HCT116 (cell line): ENCODE measurements at regions not wholly inside any gene's neighbourhood (a gene's known extent, or its start where the extent isn't known, plus 50 kb on each side); places are given as distances from the start of the nearest gene placed in this dataset.

Experiments
- ATAC-seq: fragments of 200-7000 bp; cut with Tn5 transposase; 2 replicates; pipeline ENCODE4 v1.9.1; 2020; ENCODE audit warnings: mild to moderate bottlenecking, moderate library complexity
- BruUV-seq: library from RNA; stranded (reverse); fragments of 400-500 nt; replicated peaks from 2 replicates; lab custom pipeline; 2021; lab: Mats Ljungman, UMichigan
- CTCF ChIA-PET: fragments of 300-600 bp; sonication (Branson Sonifier 250); formaldehyde crosslinking; loops from one replicate; lab custom pipeline; 2021; ENCODE audit warnings: antibody characterized with exemption; lab: Charles Lee
- POLR2A ChIA-PET: fragments of 300-600, 350-600 bp; sonication (Branson Sonifier 250); formaldehyde crosslinking; loops from one replicate; lab custom pipeline; 2021; ENCODE audit warnings: antibody characterized with exemption; lab: Charles Lee
- RAD21 ChIA-PET, 2 experiments: fragments of 300-600 bp; sonication (Branson Sonifier 250); formaldehyde crosslinking; loops; one replicate each; lab custom pipeline; 2023; ENCODE audit warnings: low total read pairs in 2 of 2; ENCODE audit not compliant: uncharacterized antibody in 2 of 2, unreplicated experiment in 2 of 2, low non-redundant PET in 1 of 2; lab: Charles Lee
- DNase-seq: peaks from one replicate; pipeline ENCODE4 v3.0.0-alpha.2; 2010; ENCODE audit warnings: low read depth, low spot score
- H2AFZ ChIP-seq: fragments of 200-600 bp; shearing (Covaris generic), sonication (generic); 2 replicates; pipeline ENCODE4 v1.6.1; 2017; ENCODE audit warnings: low read depth, mixed run types, mixed read lengths, antibody characterized with exemption, low read length; ENCODE audit not compliant: poor library complexity, severe bottlenecking
- H3K27ac ChIP-seq: 2 replicates; pipeline ENCODE4 v1.5.1; 2012; ENCODE audit warnings: low read depth, low read length
- H3K27me3 ChIP-seq: fragments of 200-600 bp; sonication (generic); 2 replicates; pipeline ENCODE4 v1.6.1; 2016; ENCODE audit warnings: mixed run types, low read length, mixed read lengths; ENCODE audit not compliant: insufficient read depth
- H3K36me3 ChIP-seq, 2 experiments: fragments of 200-500 bp in 1 of 2; fragments of 200-600 bp in 1 of 2; sonication (Bioruptor generic) in 1 of 2; sonication (generic) in 1 of 2; 2 replicates each; pipeline versions ENCODE4 v1.5.1 to v1.6.1; 2014 to 2016; ENCODE audit warnings: low read length in 2 of 2, inconsistent platforms in 1 of 2, mixed read lengths in 1 of 2, mixed run types in 1 of 2; ENCODE audit not compliant: insufficient read depth in 2 of 2, control insufficient read depth in 1 of 2
- H3K4me1 ChIP-seq, 2 experiments: fragments of 200-600 bp in 1 of 2; sonication (generic) in 1 of 2; 2 replicates each; pipeline versions ENCODE4 v1.5.1 to v1.6.1; 2012 to 2017; ENCODE audit warnings: low read length in 2 of 2, inconsistent platforms in 1 of 2, mild to moderate bottlenecking in 1 of 2, mixed read lengths in 1 of 2, mixed run types in 1 of 2, moderate library complexity in 1 of 2; ENCODE audit not compliant: insufficient read depth in 2 of 2, control insufficient read depth in 1 of 2
- H3K4me2 ChIP-seq: fragments of 200-600 bp; sonication (generic); 2 replicates; pipeline ENCODE4 v1.6.1; 2017; ENCODE audit warnings: mixed run types, low read length, mixed read lengths
- H3K4me3 ChIP-seq, 2 experiments: fragments of 200-600 bp in 1 of 2; sonication (generic) in 1 of 2; replicated peaks in 1 of 2; 2 replicates each; pipeline ENCODE4 v1.5.1; 2011 to 2016; ENCODE audit warnings: low read length in 2 of 2, control low read depth in 1 of 2, low read depth in 1 of 2, mild to moderate bottlenecking in 1 of 2, mixed read lengths in 1 of 2, mixed run types in 1 of 2
- H3K79me2 ChIP-seq: fragments of 200-600 bp; sonication (generic); 2 replicates; pipeline ENCODE4 v1.6.1; 2017; ENCODE audit warnings: mild to moderate bottlenecking, mixed run types, low read length, moderate library complexity, mixed read lengths; ENCODE audit not compliant: insufficient read depth
- H3K9ac ChIP-seq: fragments of 200-600 bp; sonication (generic); 2 replicates; pipeline ENCODE4 v1.6.1; 2016; ENCODE audit warnings: low read length, mixed read lengths
- H3K9me2 ChIP-seq: fragments of 200-600 bp; sonication (generic), shearing (Covaris generic); 2 replicates; pipeline ENCODE4 v1.6.1; 2017; ENCODE audit warnings: mixed run types, mild to moderate bottlenecking, moderate library complexity; ENCODE audit not compliant: insufficient read depth
- H3K9me3 ChIP-seq, 2 experiments: fragments of 200-500 bp in 1 of 2; fragments of 200-600 bp in 1 of 2; sonication (Bioruptor generic) in 1 of 2; sonication (generic) in 1 of 2; 2 replicates each; pipeline ENCODE4 v1.6.1; 2014 to 2017; ENCODE audit warnings: low read length in 2 of 2, mixed read lengths in 2 of 2, inconsistent platforms in 1 of 2, low read depth in 1 of 2, mild to moderate bottlenecking in 1 of 2, mixed run types in 1 of 2, moderate library complexity in 1 of 2; ENCODE audit not compliant: control insufficient read depth in 1 of 2, insufficient read depth in 1 of 2
- H4K20me1 ChIP-seq: fragments of 200-600 bp; sonication (generic), shearing (Covaris generic); 2 replicates; pipeline ENCODE4 v1.6.1; 2017; ENCODE audit warnings: mixed run types, mild to moderate bottlenecking, moderate library complexity; ENCODE audit not compliant: insufficient read depth
- CBX3 ChIP-seq: IDR thresholded peaks from 2 replicates; pipeline ENCODE4 v1.6.1; 2012; ENCODE audit warnings: low read depth
- CEBPB ChIP-seq: IDR thresholded peaks from 2 replicates; pipeline ENCODE4 v1.6.1; 2012; ENCODE audit warnings: low read depth
- EGR1 ChIP-seq: IDR thresholded peaks from 2 replicates; pipeline ENCODE4 v1.6.1; 2012; ENCODE audit warnings: low read depth
- FOSL1 ChIP-seq: IDR thresholded peaks from 2 replicates; pipeline ENCODE4 v1.6.1; 2012; ENCODE audit warnings: low read depth
- JUND ChIP-seq: IDR thresholded peaks from 2 replicates; pipeline ENCODE4 v1.6.1; 2012
- POLR2A ChIP-seq: IDR thresholded peaks from 2 replicates; pipeline ENCODE4 v1.7.0; 2011; ENCODE audit warnings: borderline replicate concordance; ENCODE audit not compliant: insufficient read depth, insufficient read length; ENCODE audit errors: extremely low read depth
- POLR2AphosphoS5 ChIP-seq: IDR thresholded peaks from 2 replicates; pipeline ENCODE4 v1.6.1; 2011; ENCODE audit warnings: mild to moderate bottlenecking, low read depth, low read length, moderate library complexity
- RAD21 ChIP-seq: IDR thresholded peaks from 2 replicates; pipeline ENCODE4 v1.6.1; 2012; ENCODE audit warnings: low read depth, mild to moderate bottlenecking
- SIN3A ChIP-seq: IDR thresholded peaks from 2 replicates; pipeline ENCODE4 v1.6.1; 2012; ENCODE audit warnings: low read depth
- SP1 ChIP-seq: IDR thresholded peaks from 2 replicates; pipeline ENCODE4 v1.6.1; 2012; ENCODE audit warnings: low read depth
- SRF ChIP-seq: IDR thresholded peaks from 2 replicates; pipeline ENCODE4 v1.6.1; 2012; ENCODE audit warnings: low read depth
- TCF7L2 ChIP-seq: IDR thresholded peaks from 2 replicates; pipeline ENCODE4 v1.7.0; 2011; ENCODE audit warnings: borderline replicate concordance, inconsistent platforms; ENCODE audit not compliant: insufficient read depth, insufficient read length; ENCODE audit errors: extremely low read depth
- YY1 ChIP-seq: IDR thresholded peaks from 2 replicates; pipeline ENCODE4 v1.6.1; 2011; ENCODE audit warnings: low read length, low read depth, moderate library complexity, mild to moderate bottlenecking; ENCODE audit not compliant: insufficient replicate concordance; ENCODE audit errors: extremely low read depth
- ZFX ChIP-seq: fragments of 450-650 bp; IDR thresholded peaks from 2 replicates; pipeline ENCODE4 v1.6.1; 2017
- intact Hi-C: fragments of 100-400 bp; cut with micrococcal nuclease; formaldehyde crosslinking; loops from 2 replicates; pipeline ENCODE4 v1.10.0; 2022
- TF ChIP-seq, protein P1 (sequence below): IDR thresholded peaks from 2 replicates; pipeline ENCODE4 v1.6.1; 2011; ENCODE audit warnings: mild to moderate bottlenecking, low read length, moderate library complexity; ENCODE audit not compliant: insufficient replicate concordance; ENCODE audit errors: extremely low read depth
- TF ChIP-seq, protein P2 (sequence below): IDR thresholded peaks from 2 replicates; pipeline ENCODE4 v1.6.1; 2012; ENCODE audit warnings: low read depth
- TF ChIP-seq, protein P3 (sequence below): IDR thresholded peaks from 2 replicates; pipeline ENCODE4 v1.6.1; 2012

DNA sequence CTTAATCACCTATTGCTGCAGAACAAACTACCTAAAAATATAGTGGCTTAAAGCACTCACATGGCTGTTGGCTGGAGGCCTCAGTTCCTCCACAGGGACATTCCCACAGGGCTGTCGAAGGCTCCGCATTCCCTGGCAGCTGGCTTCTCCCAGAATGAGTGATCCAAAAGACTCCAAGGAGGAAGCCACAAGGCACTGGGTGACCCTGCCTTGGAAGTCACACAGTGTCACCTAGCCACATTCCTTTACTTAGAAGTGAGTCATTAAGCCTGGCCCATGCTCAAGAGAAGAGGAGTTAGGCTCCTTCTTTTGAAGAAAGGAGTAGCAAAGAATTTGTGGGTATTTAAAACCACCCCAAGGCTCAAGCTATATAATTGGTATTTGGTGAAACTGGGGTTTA lies 63.9 kb upstream of the MAP1LC3B2 start:
- no peak overlapping the region for H2AFZ ChIP-seq
- POLR2A ChIA-PET, result interaction anchor here (0.6 to 5.7 kb wide), 5 partner anchors 9 to 202 kb away, joined by 3 to 53 read pairs (median 5); no protein-coding TSS in a partner anchor
- peak overlapping the region; percentile 71 for H3K9ac ChIP-seq
- DNase-seq, result peak; percentile 94
- CTCF ChIA-PET, result no interaction called here
- RAD21 ChIA-PET, result interaction anchor here in 1 of 2 experiments (0.6 to 1.1 kb wide), 2 partner anchors 38 to 61 kb away, joined by 3 to 6 read pairs; no protein-coding TSS in a partner anchor
- intact Hi-C loops, result loop anchor here (5.0 kb wide), 1 partner anchor 218 kb away; the partner anchor contains the start of gene MED13L
- H3K79me2 ChIP-seq, result peaks cover 22% of the 10 kb centered on the region
- TF ChIP-seq CEBPB, result peak; percentile 61
- peak; percentile 95 for TF ChIP-seq FOSL1
- peak; percentile 97 for TF ChIP-seq CBX3
- TF ChIP-seq TCF7L2, result peak; percentile 76
- TF ChIP-seq, protein P1, sequence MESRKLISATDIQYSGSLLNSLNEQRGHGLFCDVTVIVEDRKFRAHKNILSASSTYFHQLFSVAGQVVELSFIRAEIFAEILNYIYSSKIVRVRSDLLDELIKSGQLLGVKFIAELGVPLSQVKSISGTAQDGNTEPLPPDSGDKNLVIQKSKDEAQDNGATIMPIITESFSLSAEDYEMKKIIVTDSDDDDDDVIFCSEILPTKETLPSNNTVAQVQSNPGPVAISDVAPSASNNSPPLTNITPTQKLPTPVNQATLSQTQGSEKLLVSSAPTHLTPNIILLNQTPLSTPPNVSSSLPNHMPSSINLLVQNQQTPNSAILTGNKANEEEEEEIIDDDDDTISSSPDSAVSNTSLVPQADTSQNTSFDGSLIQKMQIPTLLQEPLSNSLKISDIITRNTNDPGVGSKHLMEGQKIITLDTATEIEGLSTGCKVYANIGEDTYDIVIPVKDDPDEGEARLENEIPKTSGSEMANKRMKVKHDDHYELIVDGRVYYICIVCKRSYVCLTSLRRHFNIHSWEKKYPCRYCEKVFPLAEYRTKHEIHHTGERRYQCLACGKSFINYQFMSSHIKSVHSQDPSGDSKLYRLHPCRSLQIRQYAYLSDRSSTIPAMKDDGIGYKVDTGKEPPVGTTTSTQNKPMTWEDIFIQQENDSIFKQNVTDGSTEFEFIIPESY, result peak; percentile 55
- no peak for TF ChIP-seq POLR2A
- peak; percentile 41; the same call in 1 of the 2 replicates for TF ChIP-seq EGR1
- peak; percentile 97 for TF ChIP-seq JUND
- no peak for TF ChIP-seq ZFX
- TF ChIP-seq RAD21, result peak; percentile 54
- peak; percentile 68 for TF ChIP-seq POLR2AphosphoS5
- TF ChIP-seq SP1, result peak; percentile 98
- TF ChIP-seq YY1, result no peak
- TF ChIP-seq, protein P2, sequence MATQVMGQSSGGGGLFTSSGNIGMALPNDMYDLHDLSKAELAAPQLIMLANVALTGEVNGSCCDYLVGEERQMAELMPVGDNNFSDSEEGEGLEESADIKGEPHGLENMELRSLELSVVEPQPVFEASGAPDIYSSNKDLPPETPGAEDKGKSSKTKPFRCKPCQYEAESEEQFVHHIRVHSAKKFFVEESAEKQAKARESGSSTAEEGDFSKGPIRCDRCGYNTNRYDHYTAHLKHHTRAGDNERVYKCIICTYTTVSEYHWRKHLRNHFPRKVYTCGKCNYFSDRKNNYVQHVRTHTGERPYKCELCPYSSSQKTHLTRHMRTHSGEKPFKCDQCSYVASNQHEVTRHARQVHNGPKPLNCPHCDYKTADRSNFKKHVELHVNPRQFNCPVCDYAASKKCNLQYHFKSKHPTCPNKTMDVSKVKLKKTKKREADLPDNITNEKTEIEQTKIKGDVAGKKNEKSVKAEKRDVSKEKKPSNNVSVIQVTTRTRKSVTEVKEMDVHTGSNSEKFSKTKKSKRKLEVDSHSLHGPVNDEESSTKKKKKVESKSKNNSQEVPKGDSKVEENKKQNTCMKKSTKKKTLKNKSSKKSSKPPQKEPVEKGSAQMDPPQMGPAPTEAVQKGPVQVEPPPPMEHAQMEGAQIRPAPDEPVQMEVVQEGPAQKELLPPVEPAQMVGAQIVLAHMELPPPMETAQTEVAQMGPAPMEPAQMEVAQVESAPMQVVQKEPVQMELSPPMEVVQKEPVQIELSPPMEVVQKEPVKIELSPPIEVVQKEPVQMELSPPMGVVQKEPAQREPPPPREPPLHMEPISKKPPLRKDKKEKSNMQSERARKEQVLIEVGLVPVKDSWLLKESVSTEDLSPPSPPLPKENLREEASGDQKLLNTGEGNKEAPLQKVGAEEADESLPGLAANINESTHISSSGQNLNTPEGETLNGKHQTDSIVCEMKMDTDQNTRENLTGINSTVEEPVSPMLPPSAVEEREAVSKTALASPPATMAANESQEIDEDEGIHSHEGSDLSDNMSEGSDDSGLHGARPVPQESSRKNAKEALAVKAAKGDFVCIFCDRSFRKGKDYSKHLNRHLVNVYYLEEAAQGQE, result no peak
- TF ChIP-seq, protein P3, sequence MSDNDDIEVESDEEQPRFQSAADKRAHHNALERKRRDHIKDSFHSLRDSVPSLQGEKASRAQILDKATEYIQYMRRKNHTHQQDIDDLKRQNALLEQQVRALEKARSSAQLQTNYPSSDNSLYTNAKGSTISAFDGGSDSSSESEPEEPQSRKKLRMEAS, result peak; percentile 93
- peak; percentile 99 for TF ChIP-seq SIN3A
- peak; percentile 79 for TF ChIP-seq SRF
- H3K9me3 ChIP-seq, result no peaks in the 10 kb centered on the region
- no TSS peak for BruUV-seq
- H3K4me2 ChIP-seq, result peak overlapping the region; percentile 72
- H3K9me2 ChIP-seq, result no peaks in the 10 kb centered on the region
- H3K27ac ChIP-seq, result peak overlapping the region; percentile 99
- H4K20me1 ChIP-seq, result no peaks in the 10 kb centered on the region
- H3K27me3 ChIP-seq, result no peaks in the 10 kb centered on the region
- peaks cover 67 to 94% of the 10 kb centered on the region in 2 experiments for H3K4me1 ChIP-seq
- H3K4me3 ChIP-seq, result peak overlapping the region; percentile 11 to 32
- H3K36me3 ChIP-seq, result no peaks in the 10 kb centered on the region; a peak in 1 of 4 replicates
- peak; percentile 73 for ATAC-seq
